KMS-11 (cell line): ENCODE measurements at regions not wholly inside any gene's neighbourhood (a gene's known extent, or its start where the extent isn't known, plus 50 kb on each side); places are given as distances from the start of the nearest gene placed in this dataset.

Source experiments
- H2AFZ ChIP-seq: fragments of 200-600 bp; sonication (generic); 2 replicates; pipeline ENCODE4 v1.6.1; 2016; ENCODE audit warnings: antibody characterized with exemption, mixed run types, low read depth
- H3K27ac ChIP-seq: fragments of 200-600 bp; sonication (generic); 2 replicates; pipeline ENCODE4 v1.6.1; 2016; ENCODE audit warnings: mild to moderate bottlenecking, mixed run types
- H3K27me3 ChIP-seq: fragments of 200-600 bp; sonication (generic); 2 replicates; pipeline ENCODE4 v1.6.1; 2017; ENCODE audit warnings: mild to moderate bottlenecking, low read depth, mixed run types, moderate library complexity; ENCODE audit not compliant: insufficient read depth
- H3K36me3 ChIP-seq: fragments of 200-600 bp; sonication (generic); 2 replicates; pipeline ENCODE4 v1.6.1; 2017; ENCODE audit warnings: mild to moderate bottlenecking, mixed run types; ENCODE audit not compliant: insufficient read depth
- H3K4me1 ChIP-seq: fragments of 200-600 bp; sonication (generic); 2 replicates; pipeline ENCODE4 v1.6.1; 2016; ENCODE audit warnings: mild to moderate bottlenecking, low read depth, mixed run types; ENCODE audit not compliant: poor library complexity, severe bottlenecking
- H3K4me2 ChIP-seq: fragments of 200-600 bp; sonication (generic); 2 replicates; pipeline ENCODE4 v1.7.0; 2016; ENCODE audit warnings: mild to moderate bottlenecking, mixed run types
- H3K4me3 ChIP-seq: fragments of 200-600 bp; sonication (generic); IDR thresholded peaks from 2 replicates; pipeline ENCODE4 v1.6.1; 2017; ENCODE audit warnings: low read depth, low read length, mixed read lengths; ENCODE audit not compliant: insufficient read depth
- H3K79me2 ChIP-seq: fragments of 200-600 bp; sonication (generic); 2 replicates; pipeline ENCODE4 v1.6.1; 2016; ENCODE audit warnings: low read depth, mixed run types; ENCODE audit not compliant: insufficient read depth
- H3K9ac ChIP-seq: fragments of 200-600 bp; sonication (generic); 2 replicates; pipeline ENCODE4 v1.6.1; 2016; ENCODE audit warnings: mild to moderate bottlenecking, mixed run types
- H4K20me1 ChIP-seq: fragments of 200-600 bp; sonication (generic); 2 replicates; pipeline ENCODE4 v1.6.1; 2016; ENCODE audit warnings: mild to moderate bottlenecking, mixed run types; ENCODE audit not compliant: insufficient read depth
- TF ChIP-seq, protein P1 (sequence below): fragments of 200-600 bp; sonication (generic); conservative IDR thresholded peaks from 2 replicates; pipeline ENCODE4 v1.6.1; 2017; ENCODE audit warnings: low read depth, mild to moderate bottlenecking, antibody characterized with exemption, low read length, moderate library complexity, mixed read lengths

DNA sequence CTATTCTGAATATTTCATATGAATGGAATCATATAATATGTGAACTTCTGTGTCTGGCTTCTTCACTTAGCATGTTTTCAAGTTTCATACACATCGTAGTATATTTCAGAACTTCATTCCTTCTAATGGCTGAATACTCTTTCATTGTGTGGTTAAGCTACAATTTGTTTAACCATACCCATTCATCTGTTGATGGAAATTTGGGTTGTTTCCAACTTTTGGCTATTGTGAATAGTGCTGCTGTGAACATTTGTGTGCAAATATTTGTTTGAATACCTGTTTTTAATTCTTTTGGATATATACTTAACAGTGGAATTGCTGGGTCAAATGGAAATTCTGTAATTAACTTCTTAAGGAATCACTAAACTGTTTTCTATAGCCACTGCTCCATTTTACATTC, 86.0 kb upstream of the MDFIC start:
- Histone ChIP-seq H3K36me3 (no peaks in the 10 kb centered on the region), H3K9ac (no peak overlapping the region), H3K4me1 (no peaks in the 10 kb centered on the region), H3K27me3 (no peaks in the 10 kb centered on the region), H4K20me1 (no peaks in the 10 kb centered on the region), H2AFZ (no peak overlapping the region), H3K27ac (no peak overlapping the region), H3K4me3 (no peak overlapping the region), H3K4me2 (no peak overlapping the region), H3K79me2 (no peaks in the 10 kb centered on the region)
- TF ChIP-seq, protein P1, sequence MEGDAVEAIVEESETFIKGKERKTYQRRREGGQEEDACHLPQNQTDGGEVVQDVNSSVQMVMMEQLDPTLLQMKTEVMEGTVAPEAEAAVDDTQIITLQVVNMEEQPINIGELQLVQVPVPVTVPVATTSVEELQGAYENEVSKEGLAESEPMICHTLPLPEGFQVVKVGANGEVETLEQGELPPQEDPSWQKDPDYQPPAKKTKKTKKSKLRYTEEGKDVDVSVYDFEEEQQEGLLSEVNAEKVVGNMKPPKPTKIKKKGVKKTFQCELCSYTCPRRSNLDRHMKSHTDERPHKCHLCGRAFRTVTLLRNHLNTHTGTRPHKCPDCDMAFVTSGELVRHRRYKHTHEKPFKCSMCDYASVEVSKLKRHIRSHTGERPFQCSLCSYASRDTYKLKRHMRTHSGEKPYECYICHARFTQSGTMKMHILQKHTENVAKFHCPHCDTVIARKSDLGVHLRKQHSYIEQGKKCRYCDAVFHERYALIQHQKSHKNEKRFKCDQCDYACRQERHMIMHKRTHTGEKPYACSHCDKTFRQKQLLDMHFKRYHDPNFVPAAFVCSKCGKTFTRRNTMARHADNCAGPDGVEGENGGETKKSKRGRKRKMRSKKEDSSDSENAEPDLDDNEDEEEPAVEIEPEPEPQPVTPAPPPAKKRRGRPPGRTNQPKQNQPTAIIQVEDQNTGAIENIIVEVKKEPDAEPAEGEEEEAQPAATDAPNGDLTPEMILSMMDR: no peak

DNA sequence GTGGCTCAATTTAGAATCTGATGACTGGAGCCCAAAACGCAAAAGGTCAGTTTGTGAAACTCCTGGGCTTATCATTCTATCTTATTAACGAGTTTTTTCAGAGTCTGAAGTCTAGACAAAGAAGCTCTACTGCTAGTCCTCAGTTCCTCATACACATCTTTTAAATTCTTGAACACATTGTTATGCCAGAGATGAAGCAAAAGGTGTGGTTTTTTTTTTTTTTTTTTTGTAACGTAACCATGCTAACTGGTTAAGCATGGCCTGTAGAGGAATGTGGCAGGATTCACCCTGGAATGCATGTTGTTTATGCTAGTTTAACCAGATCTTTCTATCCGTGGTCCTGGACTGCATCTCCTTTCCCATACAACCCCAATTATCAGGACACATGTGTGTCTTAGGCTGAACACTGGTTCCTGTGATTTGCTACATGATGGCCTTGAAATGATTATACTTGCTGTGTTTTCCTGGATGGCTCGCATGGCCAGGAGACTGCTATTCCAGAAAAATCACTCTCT, 79.3 kb upstream of the MDFIC start:
- no peak overlapping the region for H3K4me2 ChIP-seq
- no peaks in the 10 kb centered on the region for H4K20me1 ChIP-seq
- H3K9ac ChIP-seq: no peak overlapping the region
- H3K27me3 ChIP-seq: no peaks in the 10 kb centered on the region
- no peak overlapping the region for H2AFZ ChIP-seq
- no peak overlapping the region for H3K27ac ChIP-seq
- H3K79me2 ChIP-seq: no peaks in the 10 kb centered on the region
- peaks cover 9% of the 10 kb centered on the region for H3K4me1 ChIP-seq
- TF ChIP-seq, protein P1: no peak
- no peaks in the 10 kb centered on the region for H3K36me3 ChIP-seq
- no peak overlapping the region for H3K4me3 ChIP-seq

DNA sequence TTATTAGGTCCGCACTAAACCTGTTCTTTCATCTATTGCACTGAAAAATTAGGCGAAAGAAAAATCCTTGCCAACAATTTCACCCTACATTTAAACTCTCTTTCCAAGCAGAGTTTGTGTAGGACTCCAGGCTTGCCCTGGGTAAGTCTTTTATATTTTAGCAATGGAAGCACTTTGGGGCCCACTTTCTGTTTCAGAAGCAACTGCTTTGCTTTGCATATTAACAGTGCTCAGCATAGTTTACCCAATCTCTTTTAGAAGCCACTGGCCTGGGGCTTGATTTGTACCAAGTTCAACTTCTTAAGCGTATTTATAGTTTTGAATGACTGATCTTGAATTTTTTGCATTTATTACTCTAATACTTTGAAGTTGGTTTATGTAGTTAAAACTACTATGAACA, 78.8 kb upstream of the MDFIC start:
- no peak overlapping the region for H3K4me2 ChIP-seq
- no peaks in the 10 kb centered on the region for H3K36me3 ChIP-seq
- TF ChIP-seq, protein P1: no peak
- H2AFZ ChIP-seq: no peak overlapping the region
- H3K9ac ChIP-seq: no peak overlapping the region
- H3K4me3 ChIP-seq: no peak overlapping the region
- H4K20me1 ChIP-seq: no peaks in the 10 kb centered on the region
- H3K4me1 ChIP-seq: peaks cover 9% of the 10 kb centered on the region
- no peaks in the 10 kb centered on the region for H3K79me2 ChIP-seq
- H3K27ac ChIP-seq: no peak overlapping the region
- H3K27me3 ChIP-seq: no peaks in the 10 kb centered on the region

DNA sequence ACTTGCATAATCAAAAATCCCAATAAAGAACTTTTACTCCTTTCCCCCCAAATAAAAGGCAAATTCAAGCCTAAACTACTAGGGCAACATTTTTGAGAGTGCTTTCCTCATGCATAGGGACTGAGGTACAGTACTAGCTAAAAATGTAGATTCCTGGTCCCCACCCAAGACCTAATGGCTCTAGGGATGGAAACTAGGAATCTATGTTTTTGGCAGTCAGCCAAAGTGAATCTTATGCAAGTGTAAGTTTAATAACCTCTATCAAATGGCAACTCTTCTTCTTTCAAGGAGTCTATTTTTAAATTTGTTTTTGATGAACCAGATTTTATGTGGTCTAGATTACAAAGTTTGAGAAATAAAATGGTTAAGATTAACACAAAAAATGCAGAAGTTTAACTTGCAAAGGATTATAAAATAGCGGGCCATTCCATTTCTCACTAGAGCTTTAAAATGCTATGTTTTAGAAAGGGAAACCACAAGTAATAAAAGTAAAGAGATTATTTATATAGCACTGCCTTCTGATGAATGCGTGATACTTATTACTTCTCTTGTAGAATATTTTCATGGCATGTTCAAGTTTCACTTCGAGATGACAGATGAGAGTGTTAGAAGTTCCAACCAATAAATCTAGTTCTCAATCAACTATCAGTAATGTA, 70.4 kb upstream of the MDFIC start:
- Histone ChIP-seq H3K9ac (no peak overlapping the region), H3K4me2 (no peak overlapping the region), H3K36me3 (no peaks in the 10 kb centered on the region), H3K79me2 (no peaks in the 10 kb centered on the region), H3K4me1 (no peaks in the 10 kb centered on the region), H3K27ac (no peak overlapping the region), H2AFZ (no peak overlapping the region), H3K4me3 (no peak overlapping the region), H3K27me3 (no peaks in the 10 kb centered on the region), H4K20me1 (no peaks in the 10 kb centered on the region)
- TF ChIP-seq, protein P1: no peak
